ENCODE measurements at regions not wholly inside any gene's neighbourhood (a gene's known extent, or its start where the extent isn't known, plus 50 kb on each side); places are given as distances from the start of the nearest gene placed in this dataset.

DNA sequence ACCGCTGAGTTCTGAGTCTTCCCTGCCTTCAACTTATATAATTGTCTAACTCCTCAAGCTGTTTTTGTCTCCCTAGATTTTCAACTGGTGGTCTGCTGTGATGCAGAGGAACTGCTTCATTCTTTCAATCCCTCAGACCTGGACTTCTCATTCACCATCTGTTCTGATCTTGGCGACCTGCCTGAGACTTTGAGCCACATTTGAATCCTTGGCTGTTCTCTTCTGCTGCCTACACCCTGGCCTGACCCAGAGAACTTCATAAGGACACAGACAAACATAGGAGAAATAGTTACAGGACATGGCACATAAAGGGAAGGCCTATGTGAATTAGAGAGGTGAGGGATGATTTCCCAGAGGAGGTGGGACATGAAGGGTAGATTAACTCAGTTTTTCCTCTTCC lies 326.7 kb downstream of the PTEN start:
- TF ChIP-seq, protein P1, sequence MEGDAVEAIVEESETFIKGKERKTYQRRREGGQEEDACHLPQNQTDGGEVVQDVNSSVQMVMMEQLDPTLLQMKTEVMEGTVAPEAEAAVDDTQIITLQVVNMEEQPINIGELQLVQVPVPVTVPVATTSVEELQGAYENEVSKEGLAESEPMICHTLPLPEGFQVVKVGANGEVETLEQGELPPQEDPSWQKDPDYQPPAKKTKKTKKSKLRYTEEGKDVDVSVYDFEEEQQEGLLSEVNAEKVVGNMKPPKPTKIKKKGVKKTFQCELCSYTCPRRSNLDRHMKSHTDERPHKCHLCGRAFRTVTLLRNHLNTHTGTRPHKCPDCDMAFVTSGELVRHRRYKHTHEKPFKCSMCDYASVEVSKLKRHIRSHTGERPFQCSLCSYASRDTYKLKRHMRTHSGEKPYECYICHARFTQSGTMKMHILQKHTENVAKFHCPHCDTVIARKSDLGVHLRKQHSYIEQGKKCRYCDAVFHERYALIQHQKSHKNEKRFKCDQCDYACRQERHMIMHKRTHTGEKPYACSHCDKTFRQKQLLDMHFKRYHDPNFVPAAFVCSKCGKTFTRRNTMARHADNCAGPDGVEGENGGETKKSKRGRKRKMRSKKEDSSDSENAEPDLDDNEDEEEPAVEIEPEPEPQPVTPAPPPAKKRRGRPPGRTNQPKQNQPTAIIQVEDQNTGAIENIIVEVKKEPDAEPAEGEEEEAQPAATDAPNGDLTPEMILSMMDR (IDR thresholded peaks at IDR 0.05; ENCODE audit: low read depth, low read length, poor library complexity, severe bottlenecking): no peak
- TF ChIP-seq EZH2phosphoT487 (IDR thresholded peaks at IDR 0.05; ENCODE audit: borderline replicate concordance, low read length): no peak

Data from DOHH2 (cell line).